PC-3 (cell line): ENCODE measurements at regions not wholly inside any gene's neighbourhood (a gene's known extent, or its start where the extent isn't known, plus 50 kb on each side); places are given as distances from the start of the nearest gene placed in this dataset.

Experiments
- CTCF ChIP-seq: fragments of 300-600 bp; sonication (generic); conservative IDR thresholded peaks from 2 replicates; pipeline ENCODE4 v1.5.1; 2017; ENCODE audit warnings: antibody characterized with exemption, low read depth, mild to moderate bottlenecking, low read length
- EZH2 ChIP-seq: fragments of 300-600 bp; sonication (generic); IDR thresholded peaks from one replicate; pipeline ENCODE4 v1.6.1; 2017; ENCODE audit warnings: antibody characterized with exemption, mild to moderate bottlenecking, low read length; ENCODE audit not compliant: unreplicated experiment
- EZH2phosphoT487 ChIP-seq: fragments of 300-600 bp; sonication (generic); IDR thresholded peaks from 2 replicates; pipeline ENCODE4 v1.6.1; 2018; ENCODE audit warnings: mild to moderate bottlenecking, antibody characterized with exemption, low read length, borderline replicate concordance

DNA sequence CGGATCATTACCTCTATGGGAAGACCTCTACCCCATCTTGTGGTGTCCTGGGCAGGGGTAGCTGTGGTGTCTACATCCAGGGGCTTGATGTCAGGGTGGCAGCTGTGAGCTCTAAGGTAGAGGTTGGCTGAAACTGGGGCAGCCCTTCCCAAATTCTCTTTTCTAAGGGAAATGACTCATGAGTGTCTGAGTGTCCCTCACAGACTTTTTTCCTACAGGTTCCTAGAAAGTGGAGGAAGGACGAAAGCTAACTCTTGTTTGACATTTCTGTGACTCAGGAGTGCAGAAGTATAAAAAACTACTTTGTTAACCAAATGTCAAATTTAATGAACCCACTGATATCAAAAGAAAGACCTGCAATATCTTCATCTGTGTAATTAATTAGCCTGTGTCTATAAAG is 481.5 kb downstream of the PDCD6IP start:
- TF ChIP-seq EZH2 (no peak), EZH2phosphoT487 (no peak), CTCF (no peak)
